ENCODE measurements at regions not wholly inside any gene's neighbourhood (a gene's known extent, or its start where the extent isn't known, plus 50 kb on each side); places are given as distances from the start of the nearest gene placed in this dataset.
"Not testable (repeated sequence)": the region's sequence is repeated elsewhere in the genome, so short reads cannot be mapped to it uniquely, and the experiment has no call there.

GRCh38 chr4:94152466-94152865 lies 55.2 kb upstream of the SMARCAD1 start:
- no peak overlapping the region for H3K27ac ChIP-seq
- no peak for DNase-seq
- intact Hi-C loops (cut with DNase I; ENCODE audit: low total_unique reads) = no loop called here
- in situ Hi-C loops (cut with MboI; ENCODE audit: low pct_ligation_motif_present in 1 of 4, low pct_unique_long_range_greater_than_20kb in 1 of 4, low sequenced_read_pairs in 3 of 4) = no loop called here
- H3K36me3 ChIP-seq = no peaks in the 10 kb centered on the region
- H3K27me3 ChIP-seq = no peaks in the 10 kb centered on the region
- no peaks in the 10 kb centered on the region for H3K4me1 ChIP-seq
- no peak for TF ChIP-seq EP300 (IDR thresholded peaks at IDR 0.05; ENCODE audit: low read depth)
- no peak for TF ChIP-seq POLR2A (IDR thresholded peaks at IDR 0.05)
- TF ChIP-seq POLR2AphosphoS5 (IDR thresholded peaks at IDR 0.05) = no peak
- TF ChIP-seq CTCF (IDR thresholded peaks at IDR 0.05) = no peak
- no peaks in the 10 kb centered on the region for H3K9me3 ChIP-seq
- H3K4me3 ChIP-seq = no peak overlapping the region

GRCh38 chr4:94155404-94155803 lies 52.3 kb upstream of the SMARCAD1 start:
- H3K4me1 ChIP-seq; H3K27me3 ChIP-seq; intact Hi-C loops (cut with DNase I; ENCODE audit: low total_unique reads); DNase-seq; in situ Hi-C loops (cut with MboI; ENCODE audit: low pct_ligation_motif_present in 1 of 4, low pct_unique_long_range_greater_than_20kb in 1 of 4, low sequenced_read_pairs in 3 of 4); H3K27ac ChIP-seq; H3K9me3 ChIP-seq; H3K4me3 ChIP-seq; H3K36me3 ChIP-seq: not testable (repeated sequence)
- WGBS, 2 donors (ENCODE audit: low coverage in 1 of 2) = 100% methylated on average over 2 of the region's 2 CpGs; no CpG with 5 or more reads in 1 of the 2 donors

- Histone ChIP-seq H3K27me3 (no peaks in the 10 kb centered on the region), H3K36me3 (no peaks in the 10 kb centered on the region), H3K9me3 (no peaks in the 10 kb centered on the region), H3K27ac (no peak overlapping the region), H3K4me3 (no peak overlapping the region), H3K4me1 (no peaks in the 10 kb centered on the region)
- TF ChIP-seq POLR2A (IDR thresholded peaks at IDR 0.05) (no peak), CTCF (IDR thresholded peaks at IDR 0.05) (no peak), EP300 (IDR thresholded peaks at IDR 0.05; ENCODE audit: low read depth) (no peak), POLR2AphosphoS5 (IDR thresholded peaks at IDR 0.05) (no peak)
- intact Hi-C loops (cut with DNase I; ENCODE audit: low total_unique reads) = no loop called here
- in situ Hi-C loops (cut with MboI; ENCODE audit: low pct_ligation_motif_present in 1 of 4, low pct_unique_long_range_greater_than_20kb in 1 of 4, low sequenced_read_pairs in 3 of 4) = no loop called here
- 51 to 60% methylated on average over 3 to 5 of the region's 5 CpGs for WGBS, 2 donors (ENCODE audit: low coverage in 1 of 2)
- no peak for DNase-seq
Measured at GRCh38 chr4:94156826-94157225, 50.8 kb upstream of the SMARCAD1 start.

All from transverse colon (tissue), 4 donors.